HCT116 (cell line): ENCODE measurements at regions not wholly inside any gene's neighbourhood (a gene's known extent, or its start where the extent isn't known, plus 50 kb on each side); places are given as distances from the start of the nearest gene placed in this dataset.

ENCODE experiments used
- CEBPB ChIP-seq: IDR thresholded peaks from 2 replicates; pipeline ENCODE4 v1.6.1; 2012; ENCODE audit warnings: low read depth
- EGR1 ChIP-seq: IDR thresholded peaks from 2 replicates; pipeline ENCODE4 v1.6.1; 2012; ENCODE audit warnings: low read depth
- EZH2 ChIP-seq: fragments of 200-600 bp; sonication (generic); IDR thresholded peaks from 2 replicates; pipeline ENCODE4 v1.6.1; 2017; ENCODE audit warnings: antibody characterized with exemption, mixed run types
- EZH2phosphoT487 ChIP-seq: fragments of 200-600 bp; IDR thresholded peaks from 2 replicates; pipeline ENCODE4 v1.6.1; 2018; ENCODE audit warnings: antibody characterized with exemption, borderline replicate concordance
- FOSL1 ChIP-seq: IDR thresholded peaks from 2 replicates; pipeline ENCODE4 v1.6.1; 2012; ENCODE audit warnings: low read depth
- JUND ChIP-seq: IDR thresholded peaks from 2 replicates; pipeline ENCODE4 v1.6.1; 2012
- POLR2A ChIP-seq: IDR thresholded peaks from 2 replicates; pipeline ENCODE4 v1.7.0; 2011; ENCODE audit warnings: borderline replicate concordance; ENCODE audit not compliant: insufficient read depth, insufficient read length; ENCODE audit errors: extremely low read depth
- POLR2AphosphoS5 ChIP-seq: IDR thresholded peaks from 2 replicates; pipeline ENCODE4 v1.6.1; 2011; ENCODE audit warnings: mild to moderate bottlenecking, low read depth, low read length, moderate library complexity
- YY1 ChIP-seq: IDR thresholded peaks from 2 replicates; pipeline ENCODE4 v1.6.1; 2011; ENCODE audit warnings: low read length, low read depth, moderate library complexity, mild to moderate bottlenecking; ENCODE audit not compliant: insufficient replicate concordance; ENCODE audit errors: extremely low read depth
- ZNF274 ChIP-seq: fragments of 200-500 bp; sonication (Bioruptor generic); IDR thresholded peaks from 2 replicates; pipeline ENCODE4 v1.6.1; 2014; ENCODE audit warnings: mild to moderate bottlenecking, low read depth, low read length, inconsistent platforms
- TF ChIP-seq, protein P1 (sequence below): IDR thresholded peaks from 2 replicates; pipeline ENCODE4 v1.6.1; 2012
- TF ChIP-seq, protein P2 (sequence below), 3 experiments: fragments of 200-600 bp in 1 of 3; sonication (generic) in 1 of 3; IDR thresholded peaks in 2 of 3; conservative IDR thresholded peaks in 1 of 3; 2 replicates each; pipeline ENCODE4 v1.5.1; 2012 to 2017; ENCODE audit warnings: low read depth in 2 of 3, low read length in 2 of 3, antibody characterized with exemption in 1 of 3, borderline replicate concordance in 1 of 3, control low read depth in 1 of 3, mild to moderate bottlenecking in 1 of 3, mixed read lengths in 1 of 3, mixed run types in 1 of 3, moderate library complexity in 1 of 3; ENCODE audit not compliant: insufficient read depth in 1 of 3
- TF ChIP-seq, protein P3 (sequence below): IDR thresholded peaks from 2 replicates; pipeline ENCODE4 v1.6.1; 2012; ENCODE audit warnings: low read depth

DNA sequence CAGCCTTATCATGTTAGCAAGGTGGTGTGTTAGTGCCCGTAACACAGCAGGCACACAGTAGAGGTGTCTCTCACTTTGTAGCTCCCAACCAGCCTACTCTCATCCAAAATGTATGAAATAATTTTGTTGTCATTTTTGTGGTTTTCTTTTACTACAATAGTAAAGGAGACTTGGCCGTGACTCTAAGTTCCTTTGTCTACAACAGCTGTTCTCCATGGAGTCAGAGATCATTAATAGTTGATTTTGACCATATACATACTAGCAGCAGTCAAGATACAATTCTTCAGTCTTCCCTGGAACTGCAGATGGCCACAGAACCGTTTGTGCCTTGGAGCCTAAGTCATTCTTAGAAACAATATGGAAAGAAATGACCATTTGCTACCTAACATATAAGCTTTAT is 567.1 kb downstream of the TLR4 start:
- TF ChIP-seq, protein P1, sequence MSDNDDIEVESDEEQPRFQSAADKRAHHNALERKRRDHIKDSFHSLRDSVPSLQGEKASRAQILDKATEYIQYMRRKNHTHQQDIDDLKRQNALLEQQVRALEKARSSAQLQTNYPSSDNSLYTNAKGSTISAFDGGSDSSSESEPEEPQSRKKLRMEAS: no peak
- TF ChIP-seq EZH2 (no peak), POLR2AphosphoS5 (no peak), CEBPB (no peak), EZH2phosphoT487 (no peak), FOSL1 (no peak), POLR2A (no peak), JUND (no peak), YY1 (no peak), ZNF274 (no peak), EGR1 (no peak)
- TF ChIP-seq, protein P2, sequence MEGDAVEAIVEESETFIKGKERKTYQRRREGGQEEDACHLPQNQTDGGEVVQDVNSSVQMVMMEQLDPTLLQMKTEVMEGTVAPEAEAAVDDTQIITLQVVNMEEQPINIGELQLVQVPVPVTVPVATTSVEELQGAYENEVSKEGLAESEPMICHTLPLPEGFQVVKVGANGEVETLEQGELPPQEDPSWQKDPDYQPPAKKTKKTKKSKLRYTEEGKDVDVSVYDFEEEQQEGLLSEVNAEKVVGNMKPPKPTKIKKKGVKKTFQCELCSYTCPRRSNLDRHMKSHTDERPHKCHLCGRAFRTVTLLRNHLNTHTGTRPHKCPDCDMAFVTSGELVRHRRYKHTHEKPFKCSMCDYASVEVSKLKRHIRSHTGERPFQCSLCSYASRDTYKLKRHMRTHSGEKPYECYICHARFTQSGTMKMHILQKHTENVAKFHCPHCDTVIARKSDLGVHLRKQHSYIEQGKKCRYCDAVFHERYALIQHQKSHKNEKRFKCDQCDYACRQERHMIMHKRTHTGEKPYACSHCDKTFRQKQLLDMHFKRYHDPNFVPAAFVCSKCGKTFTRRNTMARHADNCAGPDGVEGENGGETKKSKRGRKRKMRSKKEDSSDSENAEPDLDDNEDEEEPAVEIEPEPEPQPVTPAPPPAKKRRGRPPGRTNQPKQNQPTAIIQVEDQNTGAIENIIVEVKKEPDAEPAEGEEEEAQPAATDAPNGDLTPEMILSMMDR (IDR thresholded peaks at IDR 0.05 in 2 of 3, conservative IDR thresholded peaks at IDR 0.05 in 1 of 3; ENCODE audit: borderline replicate concordance in 1 of 3, insufficient read depth in 1 of 3, low read depth in 2 of 3, low read length in 2 of 3): no peak
- TF ChIP-seq, protein P3, sequence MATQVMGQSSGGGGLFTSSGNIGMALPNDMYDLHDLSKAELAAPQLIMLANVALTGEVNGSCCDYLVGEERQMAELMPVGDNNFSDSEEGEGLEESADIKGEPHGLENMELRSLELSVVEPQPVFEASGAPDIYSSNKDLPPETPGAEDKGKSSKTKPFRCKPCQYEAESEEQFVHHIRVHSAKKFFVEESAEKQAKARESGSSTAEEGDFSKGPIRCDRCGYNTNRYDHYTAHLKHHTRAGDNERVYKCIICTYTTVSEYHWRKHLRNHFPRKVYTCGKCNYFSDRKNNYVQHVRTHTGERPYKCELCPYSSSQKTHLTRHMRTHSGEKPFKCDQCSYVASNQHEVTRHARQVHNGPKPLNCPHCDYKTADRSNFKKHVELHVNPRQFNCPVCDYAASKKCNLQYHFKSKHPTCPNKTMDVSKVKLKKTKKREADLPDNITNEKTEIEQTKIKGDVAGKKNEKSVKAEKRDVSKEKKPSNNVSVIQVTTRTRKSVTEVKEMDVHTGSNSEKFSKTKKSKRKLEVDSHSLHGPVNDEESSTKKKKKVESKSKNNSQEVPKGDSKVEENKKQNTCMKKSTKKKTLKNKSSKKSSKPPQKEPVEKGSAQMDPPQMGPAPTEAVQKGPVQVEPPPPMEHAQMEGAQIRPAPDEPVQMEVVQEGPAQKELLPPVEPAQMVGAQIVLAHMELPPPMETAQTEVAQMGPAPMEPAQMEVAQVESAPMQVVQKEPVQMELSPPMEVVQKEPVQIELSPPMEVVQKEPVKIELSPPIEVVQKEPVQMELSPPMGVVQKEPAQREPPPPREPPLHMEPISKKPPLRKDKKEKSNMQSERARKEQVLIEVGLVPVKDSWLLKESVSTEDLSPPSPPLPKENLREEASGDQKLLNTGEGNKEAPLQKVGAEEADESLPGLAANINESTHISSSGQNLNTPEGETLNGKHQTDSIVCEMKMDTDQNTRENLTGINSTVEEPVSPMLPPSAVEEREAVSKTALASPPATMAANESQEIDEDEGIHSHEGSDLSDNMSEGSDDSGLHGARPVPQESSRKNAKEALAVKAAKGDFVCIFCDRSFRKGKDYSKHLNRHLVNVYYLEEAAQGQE: no peak
